Left lung (tissue), 4 donors: ENCODE measurements at regions not wholly inside any gene's neighbourhood (a gene's known extent, or its start where the extent isn't known, plus 50 kb on each side); places are given as distances from the start of the nearest gene placed in this dataset.
"Not testable (repeated sequence)": the region's sequence is repeated elsewhere in the genome, so short reads cannot be mapped to it uniquely, and the experiment has no call there.

ENCODE experiments used
- ATAC-seq: fragments of 200-7000 bp; cut with Tn5 transposase; one replicate; pipeline ENCODE4 v1.9.1; 2020; ENCODE audit warnings: moderate library complexity
- DNase-seq, 4 donors: peaks; one replicate each; pipeline ENCODE4 v3.0.0-alpha.2; 2013 to 2020
- H3K27ac ChIP-seq, 2 donors: fragments of 200-600 bp; sonication (generic) in 1 of 2; one replicate each; pipeline versions ENCODE4 v1.5.0 to v1.8.0; 2020 to 2021
- H3K27me3 ChIP-seq, 2 donors: fragments of 200-600 bp; sonication (generic) in 1 of 2; one replicate each; pipeline versions ENCODE4 v1.5.0 to v1.8.0; 2020 to 2021
- H3K36me3 ChIP-seq, 2 donors: fragments of 200-600 bp; sonication (generic) in 1 of 2; one replicate each; pipeline versions ENCODE4 v1.5.0 to v1.8.0; 2020 to 2021
- H3K4me1 ChIP-seq, 2 donors: fragments of 200-600 bp; one replicate each; pipeline ENCODE4 v1.8.0; 2021
- H3K4me3 ChIP-seq, 2 donors: fragments of 200-600 bp; sonication (generic) in 1 of 2; one replicate each; pipeline versions ENCODE4 v1.5.0 to v1.8.0; 2020 to 2021; ENCODE audit warnings: mild to moderate bottlenecking in 1 of 2
- H3K9me3 ChIP-seq, 2 donors: fragments of 200-600 bp; sonication (generic) in 1 of 2; one replicate each; pipeline versions ENCODE4 v1.5.0 to v1.8.0; 2020 to 2021
- intact Hi-C, 2 donors: fragments of 100-400 bp; cut with DNase I; formaldehyde crosslinking; loops; one replicate each; pipeline versions ENCODE4 v1.11.2 to v1.14.2; 2022
- TF ChIP-seq, protein P1 (sequence below), 2 donors: fragments of 200-600 bp; sonication (generic) in 1 of 2; IDR thresholded peaks; one replicate each; pipeline versions ENCODE4 v1.5.0 to v1.8.0; 2021; ENCODE audit warnings: antibody characterized with exemption in 2 of 2
- donor health status: DM: no; HTN: yes; CAD: no.
- donor health status: DM: no; HTN: no; CAD: no.

DNA sequence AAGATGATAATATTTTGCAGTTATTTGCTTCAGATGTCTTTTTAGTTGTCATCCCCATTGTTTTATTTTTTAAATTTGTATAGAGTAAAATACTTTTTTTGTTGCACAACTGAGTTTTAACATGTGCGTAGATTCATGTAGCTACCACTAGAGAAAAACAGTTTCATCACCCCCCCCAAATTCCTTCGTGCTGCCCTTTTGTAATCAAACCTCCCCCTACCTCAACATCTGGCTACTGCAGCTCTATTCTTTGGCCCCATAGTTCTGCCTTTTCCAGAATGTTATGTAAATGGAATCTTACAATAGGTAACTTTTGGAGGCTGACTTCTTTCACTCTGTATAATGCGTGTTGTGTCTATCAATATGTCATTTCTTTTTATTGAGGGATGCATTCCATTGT lies 232.0 kb upstream of the RASGRP1 start:
- Histone ChIP-seq H3K9me3 (no peaks in the 10 kb centered on the region), H3K36me3 (no peaks in the 10 kb centered on the region), H3K27ac (no peak overlapping the region), H3K4me3 (no peak overlapping the region), H3K27me3 (no peaks in the 10 kb centered on the region), H3K4me1 (no peaks in the 10 kb centered on the region)
- no peak for DNase-seq
- no peak for ATAC-seq
- TF ChIP-seq, protein P1, sequence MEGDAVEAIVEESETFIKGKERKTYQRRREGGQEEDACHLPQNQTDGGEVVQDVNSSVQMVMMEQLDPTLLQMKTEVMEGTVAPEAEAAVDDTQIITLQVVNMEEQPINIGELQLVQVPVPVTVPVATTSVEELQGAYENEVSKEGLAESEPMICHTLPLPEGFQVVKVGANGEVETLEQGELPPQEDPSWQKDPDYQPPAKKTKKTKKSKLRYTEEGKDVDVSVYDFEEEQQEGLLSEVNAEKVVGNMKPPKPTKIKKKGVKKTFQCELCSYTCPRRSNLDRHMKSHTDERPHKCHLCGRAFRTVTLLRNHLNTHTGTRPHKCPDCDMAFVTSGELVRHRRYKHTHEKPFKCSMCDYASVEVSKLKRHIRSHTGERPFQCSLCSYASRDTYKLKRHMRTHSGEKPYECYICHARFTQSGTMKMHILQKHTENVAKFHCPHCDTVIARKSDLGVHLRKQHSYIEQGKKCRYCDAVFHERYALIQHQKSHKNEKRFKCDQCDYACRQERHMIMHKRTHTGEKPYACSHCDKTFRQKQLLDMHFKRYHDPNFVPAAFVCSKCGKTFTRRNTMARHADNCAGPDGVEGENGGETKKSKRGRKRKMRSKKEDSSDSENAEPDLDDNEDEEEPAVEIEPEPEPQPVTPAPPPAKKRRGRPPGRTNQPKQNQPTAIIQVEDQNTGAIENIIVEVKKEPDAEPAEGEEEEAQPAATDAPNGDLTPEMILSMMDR (IDR thresholded peaks at IDR 0.05), result no peak
- intact Hi-C loops, result no loop called here

DNA sequence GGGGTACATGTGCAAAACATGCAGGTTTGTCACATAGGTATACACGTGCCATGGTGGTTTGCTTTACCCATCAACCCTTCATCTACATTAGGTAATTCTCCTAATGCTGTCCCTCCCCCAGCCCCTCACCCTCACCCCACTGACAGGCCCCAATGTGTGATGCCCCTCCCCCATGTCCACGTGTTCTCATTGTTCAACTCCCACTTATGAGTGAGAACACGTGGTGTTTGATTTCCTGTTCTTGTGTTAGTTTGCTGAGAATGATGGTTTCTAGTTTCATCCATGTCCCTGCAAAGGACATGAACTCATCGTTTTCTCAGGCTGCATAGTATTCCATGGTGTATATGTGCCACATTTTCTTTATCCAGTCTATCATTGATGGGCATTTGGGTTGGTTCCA lies 232.9 kb upstream of the RASGRP1 start:
- H3K9me3 ChIP-seq, H3K4me1 ChIP-seq, H3K36me3 ChIP-seq, DNase-seq, intact Hi-C loops, ATAC-seq, H3K4me3 ChIP-seq, H3K27me3 ChIP-seq, H3K27ac ChIP-seq: not testable (repeated sequence)

DNA sequence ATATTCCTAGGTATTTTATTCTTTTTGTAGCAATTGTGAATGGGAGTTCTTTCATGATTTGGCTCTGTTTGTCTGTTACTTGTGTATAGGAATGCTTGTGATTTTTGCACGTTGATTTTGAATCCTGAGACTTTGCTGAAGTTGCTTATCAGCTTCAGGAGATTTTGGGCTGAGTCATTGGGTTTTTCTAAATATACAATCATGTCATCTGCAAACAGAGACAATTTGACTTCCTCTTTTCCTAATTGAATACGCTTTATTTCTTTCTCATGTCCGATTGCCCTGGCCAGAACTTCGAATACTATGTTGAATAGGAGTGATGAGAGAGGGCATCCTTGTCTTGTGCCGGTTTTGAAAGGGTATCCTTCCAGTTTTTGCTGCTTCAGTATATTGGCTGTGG lies 234.6 kb upstream of the RASGRP1 start:
- ATAC-seq, H3K36me3 ChIP-seq, H3K9me3 ChIP-seq, H3K27ac ChIP-seq, DNase-seq, H3K4me1 ChIP-seq, H3K4me3 ChIP-seq, intact Hi-C loops, H3K27me3 ChIP-seq: not testable (repeated sequence)

DNA sequence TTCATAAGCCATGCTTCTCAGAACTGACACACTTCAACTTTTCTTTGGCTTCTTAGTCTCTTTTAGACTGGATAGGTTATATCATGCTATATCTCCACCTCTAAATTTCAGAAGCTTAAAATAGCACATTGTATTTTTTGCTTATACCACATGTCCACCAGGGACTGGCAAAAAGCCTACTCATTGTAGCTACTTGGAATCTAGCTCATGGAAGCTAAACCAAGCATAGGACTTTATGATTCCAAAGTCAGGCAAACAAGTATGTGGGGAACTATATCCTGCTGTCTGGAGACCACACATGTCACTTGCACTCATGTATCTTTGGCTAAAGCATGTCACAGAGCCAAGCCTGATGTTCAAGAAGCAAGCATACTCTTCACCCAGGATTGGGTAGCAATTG lies 245.0 kb upstream of the RASGRP1 start:
- DNase-seq (no peak), ATAC-seq (no peak)
- TF ChIP-seq, protein P1 (IDR thresholded peaks at IDR 0.05), result no peak
- Histone ChIP-seq H3K27ac (no peak overlapping the region), H3K9me3 (no peaks in the 10 kb centered on the region), H3K36me3 (no peaks in the 10 kb centered on the region), H3K4me3 (no peak overlapping the region), H3K4me1 (no peaks in the 10 kb centered on the region), H3K27me3 (no peaks in the 10 kb centered on the region)
- intact Hi-C loops, result loop anchor here in 1 of 2 donors (10.0 kb wide), 1 partner anchor 185 kb away; no protein-coding TSS in a partner anchor

DNA sequence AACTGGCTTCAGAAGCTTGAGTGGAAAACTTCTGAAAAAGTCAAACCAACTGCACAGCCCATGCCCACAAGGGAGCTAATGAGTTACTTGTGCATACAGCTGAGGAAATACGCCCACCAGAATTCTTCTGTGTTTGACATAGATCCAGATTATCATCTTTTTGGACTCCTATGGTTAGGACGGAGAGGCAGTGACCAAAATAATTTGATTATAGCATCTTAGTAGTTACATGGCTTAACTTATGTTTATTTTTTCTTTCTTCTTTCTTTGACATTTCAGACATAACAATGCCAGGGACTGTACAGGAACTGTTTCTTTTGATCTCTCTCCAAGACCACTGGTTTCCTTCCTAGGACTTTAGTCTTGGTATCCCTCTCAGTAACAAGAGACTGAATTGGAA lies 246.1 kb upstream of the RASGRP1 start:
- intact Hi-C loops, result loop anchor here in 1 of 2 donors (10.0 kb wide), 1 partner anchor 184 kb away; no protein-coding TSS in a partner anchor

DNA sequence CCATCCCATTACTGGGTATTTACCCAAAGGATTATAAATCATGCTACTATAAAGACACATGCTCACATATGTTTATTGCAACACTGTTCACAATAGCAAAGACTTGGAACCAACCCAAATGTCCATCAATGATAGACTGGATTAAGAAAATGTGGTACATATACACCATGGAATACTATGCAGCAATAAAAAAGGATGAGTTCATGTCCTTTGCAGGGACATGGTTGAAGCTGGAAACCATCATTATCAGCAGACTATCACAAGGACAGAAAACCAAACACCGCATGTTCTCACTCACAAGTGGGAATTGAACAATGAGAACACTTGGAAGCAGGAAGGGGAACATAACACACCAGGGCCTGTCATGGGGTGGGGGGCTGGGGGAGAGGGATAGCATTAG lies 249.6 kb upstream of the RASGRP1 start:
- H3K27me3 ChIP-seq, H3K4me1 ChIP-seq, H3K27ac ChIP-seq, DNase-seq, ATAC-seq, H3K4me3 ChIP-seq, H3K9me3 ChIP-seq, H3K36me3 ChIP-seq: not testable (repeated sequence)
- intact Hi-C loops, result loop anchor here in 1 of 2 donors (10.0 kb wide), 1 partner anchor 181 kb away; no protein-coding TSS in a partner anchor

More for the DNA sequence above, 246.1 kb upstream of the RASGRP1 start:
- no peaks in the 10 kb centered on the region for H3K4me1 ChIP-seq
- ATAC-seq (no peak), DNase-seq (no peak)
- no peaks in the 10 kb centered on the region for H3K9me3 ChIP-seq
- no peak overlapping the region for H3K27ac ChIP-seq
- no peaks in the 10 kb centered on the region for H3K27me3 ChIP-seq
- TF ChIP-seq, protein P1 (IDR thresholded peaks at IDR 0.05), result no peak
- no peaks in the 10 kb centered on the region for H3K36me3 ChIP-seq
- no peak overlapping the region for H3K4me3 ChIP-seq

DNA sequence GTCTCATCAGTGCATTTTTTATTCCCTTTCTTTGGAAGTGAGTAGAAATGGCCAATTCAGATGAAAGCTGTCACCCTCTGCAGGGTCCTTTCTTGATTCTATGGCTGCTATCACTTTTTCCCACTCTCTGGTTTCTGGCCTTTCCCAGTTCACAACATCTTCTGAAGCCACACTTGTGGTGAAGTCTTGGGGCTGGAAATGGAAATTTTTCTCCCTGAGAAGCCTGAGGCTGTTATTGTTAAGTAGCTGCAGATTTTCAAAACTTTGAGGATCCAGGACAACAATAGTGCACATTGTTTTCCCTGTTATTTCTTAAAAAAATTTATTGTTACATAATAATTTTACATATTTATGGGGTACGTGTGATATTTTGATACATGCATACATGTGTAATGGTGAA lies 250.3 kb upstream of the RASGRP1 start:
- intact Hi-C loops, result loop anchor here in 1 of 2 donors (10.0 kb wide), 1 partner anchor 180 kb away; no protein-coding TSS in a partner anchor
- ATAC-seq (no peak), DNase-seq (no peak)
- TF ChIP-seq, protein P1 (IDR thresholded peaks at IDR 0.05), result no peak
- Histone ChIP-seq H3K4me1 (no peaks in the 10 kb centered on the region), H3K27ac (no peak overlapping the region), H3K36me3 (no peaks in the 10 kb centered on the region), H3K9me3 (no peaks in the 10 kb centered on the region), H3K4me3 (no peak overlapping the region), H3K27me3 (no peaks in the 10 kb centered on the region)
